Panc1 (cell line): ENCODE measurements at regions not wholly inside any gene's neighbourhood (a gene's known extent, or its start where the extent isn't known, plus 50 kb on each side); places are given as distances from the start of the nearest gene placed in this dataset.

Experiments used
- ATAC-seq: fragments of 200-7000 bp; cut with Tn5 transposase; 2 replicates; pipeline ENCODE4 v1.9.1; 2020; ENCODE audit warnings: mild to moderate bottlenecking, moderate library complexity
- BruUV-seq: library from RNA; stranded (reverse); fragments of 400-500 nt; replicated peaks from 2 replicates; lab custom pipeline; 2021; lab: Mats Ljungman, UMichigan
- CTCF ChIA-PET: fragments of 300-600 bp; sonication (Branson Sonifier 250); formaldehyde crosslinking; loops from one replicate; lab custom pipeline; 2022; ENCODE audit warnings: antibody characterized with exemption; lab: Charles Lee
- POLR2A ChIA-PET: fragments of 300-600 bp; sonication (Branson Sonifier 250); formaldehyde crosslinking; loops from one replicate; lab custom pipeline; 2022; ENCODE audit warnings: antibody characterized with exemption; lab: Charles Lee
- DNase-seq: peaks from one replicate; pipeline ENCODE4 v3.0.0-alpha.2; 2010; ENCODE audit warnings: low read depth, low spot score
- H3K27ac ChIP-seq: 2 replicates; pipeline ENCODE4 v1.5.1; 2011; ENCODE audit warnings: mild to moderate bottlenecking, low read length, inconsistent platforms
- H3K27me3 ChIP-seq: fragments of 200-500 bp; sonication (Bioruptor generic); 2 replicates; pipeline ENCODE4 v1.6.0; 2014; ENCODE audit warnings: low read length, inconsistent platforms; ENCODE audit not compliant: control insufficient read depth, insufficient read depth
- H3K36me3 ChIP-seq: fragments of 200-500 bp; sonication (Bioruptor generic); 2 replicates; pipeline ENCODE4 v1.5.1; 2014; ENCODE audit warnings: inconsistent platforms, mild to moderate bottlenecking, low read length, moderate library complexity; ENCODE audit not compliant: control insufficient read depth, insufficient read depth
- H3K4me1 ChIP-seq: 2 replicates; pipeline ENCODE4 v1.5.1; 2011; ENCODE audit warnings: inconsistent platforms, mild to moderate bottlenecking, low read length, moderate library complexity; ENCODE audit not compliant: control insufficient read depth, insufficient read depth
- H3K4me3 ChIP-seq, 2 experiments: 2 replicates each; pipeline ENCODE4 v1.5.1; 2011 to 2012; ENCODE audit warnings: low read depth in 2 of 2, low read length in 2 of 2, mild to moderate bottlenecking in 2 of 2, inconsistent platforms in 1 of 2, moderate library complexity in 1 of 2
- H3K9me3 ChIP-seq: fragments of 200-500 bp; sonication (Bioruptor generic); 2 replicates; pipeline ENCODE4 v1.5.1; 2014; ENCODE audit warnings: low read depth, mild to moderate bottlenecking, inconsistent platforms, low read length, moderate library complexity; ENCODE audit not compliant: control insufficient read depth, insufficient read depth
- CTCF ChIP-seq: fragments of 450-650 bp; IDR thresholded peaks from 2 replicates; pipeline ENCODE4 v1.5.1; 2017; ENCODE audit warnings: mild to moderate bottlenecking
- POLR2AphosphoS5 ChIP-seq: IDR thresholded peaks from 2 replicates; pipeline ENCODE4 v1.6.1; 2012; ENCODE audit warnings: mild to moderate bottlenecking, low read depth, low read length, moderate library complexity
- REST ChIP-seq, 2 experiments: IDR thresholded peaks; 2 replicates each; pipeline ENCODE4 v1.6.1; 2011 to 2012; ENCODE audit warnings: low read depth in 2 of 2, control low read depth in 1 of 2, low read length in 1 of 2, mild to moderate bottlenecking in 1 of 2, moderate library complexity in 1 of 2; ENCODE audit not compliant: insufficient read depth in 1 of 2
- SIN3A ChIP-seq: IDR thresholded peaks from 2 replicates; pipeline ENCODE4 v1.6.1; 2012; ENCODE audit warnings: low read depth, mild to moderate bottlenecking, low read length, moderate library complexity, borderline replicate concordance; ENCODE audit not compliant: insufficient read depth
- TCF7L2 ChIP-seq: IDR thresholded peaks from 2 replicates; pipeline ENCODE4 v1.6.1; 2011; ENCODE audit warnings: mild to moderate bottlenecking, low read depth, low read length, inconsistent platforms
- in situ Hi-C: cut with HindIII; loops from 2 replicates; pipeline ENCODE4 v1.10.0; 2016; ENCODE audit warnings: low sequenced_read_pairs, low pct_unique_long_range_greater_than_20kb
- intact Hi-C: fragments of 100-400 bp; cut with micrococcal nuclease; formaldehyde crosslinking; loops from one replicate; pipeline ENCODE4 v1.10.0; 2022; ENCODE audit not compliant: unreplicated experiment

GRCh38 chr9:108339251-108339650, 516.5 kb downstream of the ACTL7B start:
- BruUV-seq, result no TSS peak
- CTCF ChIA-PET, result no interaction called here
- no peak overlapping the region for H3K27ac ChIP-seq
- H3K9me3 ChIP-seq, result no peaks in the 10 kb centered on the region
- POLR2A ChIA-PET, result no interaction called here
- H3K27me3 ChIP-seq, result no peaks in the 10 kb centered on the region
- no peaks in the 10 kb centered on the region for H3K36me3 ChIP-seq
- ATAC-seq (no peak), DNase-seq (no peak)
- in situ Hi-C loops (no loop called here), intact Hi-C loops (no loop called here)
- H3K4me1 ChIP-seq, result no peaks in the 10 kb centered on the region
- TF ChIP-seq TCF7L2 (no peak), SIN3A (no peak), CTCF (no peak), REST (IDR thresholded peaks at IDR 0.05; ENCODE audit: insufficient read depth in 1 of 2, low read depth in 2 of 2, low read length in 1 of 2) (no peak), POLR2AphosphoS5 (no peak)
- H3K4me3 ChIP-seq, result no peak overlapping the region

- ChIA-PET POLR2A (no interaction called here), CTCF (no interaction called here)
- in situ Hi-C loops (no loop called here), intact Hi-C loops (no loop called here)
- no peak for DNase-seq
- Histone ChIP-seq H3K4me1 (no peaks in the 10 kb centered on the region), H3K27me3 (no peaks in the 10 kb centered on the region), H3K4me3 (no peak overlapping the region), H3K9me3 (no peaks in the 10 kb centered on the region), H3K36me3 (no peaks in the 10 kb centered on the region), H3K27ac (no peak overlapping the region)
- no TSS peak for BruUV-seq
- ATAC-seq, result no peak
- TF ChIP-seq SIN3A (no peak), TCF7L2 (no peak), REST (IDR thresholded peaks at IDR 0.05; ENCODE audit: insufficient read depth in 1 of 2, low read depth in 2 of 2, low read length in 1 of 2) (no peak)
These were observed 519.2 kb downstream of the ACTL7B start for GRCh38 chr9:108336575-108336974.
